SK-N-SH (cell line): ENCODE measurements at regions not wholly inside any gene's neighbourhood (a gene's known extent, or its start where the extent isn't known, plus 50 kb on each side); places are given as distances from the start of the nearest gene placed in this dataset.

Experiments
- CTCF ChIA-PET: fragments of 300-600, 350-600 bp; formaldehyde crosslinking; extraction: SDS; loops from one replicate; lab custom pipeline; 2021; lab: Yijun Ruan, JAX
- POLR2A ChIA-PET: fragments of 350-600 bp; sonication (Branson Sonifier 250); formaldehyde crosslinking; extraction: SDS; loops from one replicate; lab custom pipeline; 2020; ENCODE audit warnings: antibody characterized with exemption, inconsistent platforms; lab: Yijun Ruan, JAX
- DNase-seq: peaks from one replicate; pipeline ENCODE4 v3.0.0; 2012
- H2AFZ ChIP-seq: fragments of 200-600 bp; sonication (generic); 2 replicates; pipeline ENCODE4 v1.8.1; 2016; ENCODE audit warnings: antibody characterized with exemption, mild to moderate bottlenecking, low read depth
- H3F3A ChIP-seq: fragments of 200-600 bp; sonication (generic); replicated peaks from 2 replicates; pipeline ENCODE3; 2016; ENCODE audit warnings: antibody characterized with exemption, mild to moderate bottlenecking; ENCODE audit not compliant: insufficient read depth
- H3K27ac ChIP-seq, 2 experiments: fragments of 200-500 bp in 1 of 2; fragments of 200-600 bp in 1 of 2; sonication (Bioruptor generic) in 1 of 2; sonication (generic), shearing (Covaris generic) in 1 of 2; 2 replicates each; pipeline versions ENCODE4 v1.5.1 to v1.6.1; 2014 to 2016; ENCODE audit warnings: low read depth in 2 of 2, inconsistent platforms in 1 of 2, low read length in 1 of 2, mild to moderate bottlenecking in 1 of 2, mixed read lengths in 1 of 2
- H3K27me3 ChIP-seq: fragments of 200-600 bp; sonication (generic), shearing (Covaris generic); 2 replicates; pipeline ENCODE4 v1.6.1; 2016; ENCODE audit warnings: mixed run types; ENCODE audit not compliant: insufficient read depth
- H3K36me3 ChIP-seq, 2 experiments: fragments of 200-500 bp in 1 of 2; fragments of 200-600 bp in 1 of 2; sonication (Bioruptor generic) in 1 of 2; sonication (generic) in 1 of 2; replicated peaks in 1 of 2; 2 replicates each; pipeline versions ENCODE3 to v1.5.1; 2014 to 2016; ENCODE audit warnings: low read length in 1 of 2, mild to moderate bottlenecking in 1 of 2; ENCODE audit not compliant: insufficient read depth in 2 of 2, control insufficient read depth in 1 of 2
- H3K4me1 ChIP-seq, 2 experiments: fragments of 200-500 bp in 1 of 2; fragments of 200-600 bp in 1 of 2; sonication (Bioruptor generic) in 1 of 2; sonication (generic), shearing (Covaris generic) in 1 of 2; 2 replicates each; pipeline versions ENCODE4 v1.5.1 to v1.6.1; 2014 to 2016; ENCODE audit warnings: low read depth in 1 of 2, low read length in 1 of 2, mixed run types in 1 of 2; ENCODE audit not compliant: insufficient read depth in 2 of 2, control insufficient read depth in 1 of 2
- H3K4me2 ChIP-seq: fragments of 200-600 bp; sonication (generic), shearing (Covaris generic); 2 replicates; pipeline ENCODE4 v1.6.1; 2017; ENCODE audit warnings: mixed run types
- H3K4me3 ChIP-seq, 2 experiments: fragments of 200-500 bp in 1 of 2; fragments of 200-600 bp in 1 of 2; sonication (Bioruptor generic) in 1 of 2; sonication (generic), shearing (Covaris generic) in 1 of 2; 2 replicates each; pipeline versions ENCODE4 v1.5.1 to v1.8.1; 2014 to 2016; ENCODE audit warnings: low read depth in 2 of 2, inconsistent platforms in 1 of 2, low read length in 1 of 2, mild to moderate bottlenecking in 1 of 2, mixed read lengths in 1 of 2, moderate library complexity in 1 of 2
- H3K79me2 ChIP-seq: fragments of 200-600 bp; sonication (generic); 2 replicates; pipeline ENCODE4 v1.8.1; 2017; ENCODE audit warnings: mild to moderate bottlenecking; ENCODE audit not compliant: insufficient read depth
- H3K9ac ChIP-seq: fragments of 200-600 bp; sonication (generic); 2 replicates; pipeline ENCODE4 v1.6.1; 2017; ENCODE audit warnings: mixed run types
- H3K9me2 ChIP-seq: fragments of 200-600 bp; sonication (generic); 2 replicates; pipeline ENCODE4 v1.6.1; 2017; ENCODE audit warnings: mixed run types
- H3K9me3 ChIP-seq: fragments of 200-600 bp; sonication (generic); 2 replicates; pipeline ENCODE4 v1.6.1; 2017; ENCODE audit warnings: mixed run types, mild to moderate bottlenecking, moderate library complexity
- H4K20me1 ChIP-seq: fragments of 200-600 bp; sonication (generic); 2 replicates; pipeline ENCODE4 v1.6.1; 2017; ENCODE audit warnings: mild to moderate bottlenecking, mixed run types; ENCODE audit not compliant: insufficient read depth
- CHD2 ChIP-seq: fragments of 150-350 bp; IDR thresholded peaks from 2 replicates; pipeline ENCODE4 v1.6.1; 2018; ENCODE audit warnings: low read length; ENCODE audit not compliant: partially characterized antibody
- CTCF ChIP-seq: fragments of 200-600 bp; sonication (generic); IDR thresholded peaks from 2 replicates; pipeline ENCODE4 v1.6.1; 2017; ENCODE audit warnings: antibody characterized with exemption, mild to moderate bottlenecking, moderate library complexity
- EP300 ChIP-seq, 2 experiments: IDR thresholded peaks; 2 replicates each; pipeline versions ENCODE4 v1.4.0 to v1.6.1; 2012; ENCODE audit warnings: borderline replicate concordance in 1 of 2, low read depth in 1 of 2, low read length in 1 of 2
- EZH2phosphoT487 ChIP-seq: fragments of 200-600 bp; sonication (generic); IDR thresholded peaks from 2 replicates; pipeline ENCODE4 v1.6.1; 2017; ENCODE audit warnings: low read depth, mixed run types, mild to moderate bottlenecking, antibody characterized with exemption, moderate library complexity, borderline replicate concordance
- FOXJ3 ChIP-seq: sonication (generic); formaldehyde crosslinking; IDR thresholded peaks from 2 replicates; pipeline ENCODE4 v1.5.1; 2020; ENCODE audit warnings: mild to moderate bottlenecking, missing genetic modification reagents
- MAX ChIP-seq: IDR thresholded peaks from 2 replicates; pipeline ENCODE4 v1.4.0; 2012; ENCODE audit warnings: low read depth
- MEF2A ChIP-seq: IDR thresholded peaks from 2 replicates; pipeline ENCODE4 v1.4.0; 2012; ENCODE audit warnings: low read depth, borderline replicate concordance
- MXI1 ChIP-seq: IDR thresholded peaks from 2 replicates; pipeline ENCODE4 v1.6.1; 2012; ENCODE audit warnings: mild to moderate bottlenecking, low read depth, low read length, improper control_type of control experiment
- REST ChIP-seq: IDR thresholded peaks from 2 replicates; pipeline ENCODE4 v1.6.1; 2012; ENCODE audit warnings: mild to moderate bottlenecking, low read depth, low read length, moderate library complexity
- RFX5 ChIP-seq: IDR thresholded peaks from 2 replicates; pipeline ENCODE4 v1.6.1; 2012; ENCODE audit warnings: mild to moderate bottlenecking, improper control_type of control experiment, low read length
- SIN3A ChIP-seq: IDR thresholded peaks from 2 replicates; pipeline ENCODE4 v1.6.1; 2012; ENCODE audit warnings: low read depth, mild to moderate bottlenecking, low read length, moderate library complexity, borderline replicate concordance
- TAF1 ChIP-seq: IDR thresholded peaks from 2 replicates; pipeline ENCODE4 v1.6.1; 2012; ENCODE audit warnings: low read depth, mild to moderate bottlenecking, low read length, moderate library complexity, borderline replicate concordance
- TEAD4 ChIP-seq: IDR thresholded peaks from 2 replicates; pipeline ENCODE4 v1.4.0; 2012; ENCODE audit warnings: mild to moderate bottlenecking, borderline replicate concordance; ENCODE audit not compliant: insufficient read depth
- USF2 ChIP-seq: fragments of 150-350 bp; IDR thresholded peaks from 2 replicates; pipeline ENCODE4 v1.6.1; 2017; ENCODE audit warnings: antibody characterized with exemption, low read length, low read depth, borderline replicate concordance
- WGBS: methylation state at CpG from one replicate; pipeline ENCODE4 v1.1.6; 2017; ENCODE audit warnings: low lambda C conversion rate; 5-methylcytosine and 5-hydroxymethylcytosine counted together

- ChIA-PET POLR2A (no interaction called here), CTCF (no interaction called here)
- WGBS: 87% methylated on average over 6 of the region's 6 CpGs
Observed at GRCh38 chr2:8363161-8363560, 318.7 kb upstream of the ID2 start.

More at GRCh38 chr2:8363161-8363560, 318.7 kb upstream of the ID2 start:
- H3K27me3 ChIP-seq: peaks cover 6% of the 10 kb centered on the region; the same call in 1 of the 2 replicates
- no peak overlapping the region for H3K27ac ChIP-seq
- no peak for DNase-seq
- no peaks in the 10 kb centered on the region for H4K20me1 ChIP-seq
- no peak overlapping the region for H3K4me2 ChIP-seq
- H3K4me3 ChIP-seq: no peak overlapping the region
- H3K36me3 ChIP-seq: no peaks in the 10 kb centered on the region
- no peaks in the 10 kb centered on the region for H3F3A ChIP-seq
- peaks cover 0 to 2% of the 10 kb centered on the region in 2 experiments; a peak in 1 of 4 replicates for H3K4me1 ChIP-seq
- no peak overlapping the region for H3K9ac ChIP-seq
- H3K9me3 ChIP-seq: no peaks in the 10 kb centered on the region
- H3K9me2 ChIP-seq: no peaks in the 10 kb centered on the region
- TF ChIP-seq FOXJ3 (CRISPR knock-in tag): no peak
- TF ChIP-seq TEAD4: no peak
- no peak for TF ChIP-seq EZH2phosphoT487
- no peak for TF ChIP-seq TAF1
- TF ChIP-seq USF2: no peak
- no peak for TF ChIP-seq SIN3A
- no peak for TF ChIP-seq EP300 (IDR thresholded peaks at IDR 0.05; ENCODE audit: borderline replicate concordance in 1 of 2, low read depth in 1 of 2, low read length in 1 of 2)
- TF ChIP-seq MXI1: no peak
- no peak for TF ChIP-seq RFX5
- no peak for TF ChIP-seq MAX
- no peak for TF ChIP-seq CHD2
- no peak for TF ChIP-seq MEF2A
- no peak for TF ChIP-seq CTCF
- no peak for TF ChIP-seq REST
- H3K79me2 ChIP-seq: no peaks in the 10 kb centered on the region
- no peak overlapping the region for H2AFZ ChIP-seq
